ENCODE measurements at regions not wholly inside any gene's neighbourhood (a gene's known extent, or its start where the extent isn't known, plus 50 kb on each side); places are given as distances from the start of the nearest gene placed in this dataset.

DNA sequence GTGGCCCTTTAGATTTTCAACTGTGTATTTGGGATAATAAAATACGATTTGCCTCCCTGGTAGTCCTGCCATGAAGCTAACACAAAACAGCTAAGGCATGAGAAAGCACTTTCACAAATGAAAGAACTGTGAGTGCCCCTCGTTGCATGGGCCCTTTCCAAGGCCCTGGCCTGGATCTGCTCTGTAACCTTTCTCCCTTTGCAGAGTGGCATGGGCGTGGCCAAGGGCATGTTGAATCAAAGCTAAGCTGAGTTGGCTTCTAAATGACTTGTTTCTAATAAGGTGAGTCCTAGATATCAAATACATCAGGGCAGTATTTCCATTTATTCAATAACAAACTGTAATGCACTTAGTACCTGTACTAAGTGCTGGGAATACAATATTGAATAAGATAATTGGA lies 78.7 kb upstream of the PTPN3 start:
- H3K4me2 ChIP-seq (ENCODE audit: insufficient read depth, low read length), result no peak overlapping the region
- no peak overlapping the region for H3K4me3 ChIP-seq (ENCODE audit: insufficient read depth, low read length)
- no peaks in the 10 kb centered on the region for H3K4me1 ChIP-seq (ENCODE audit: insufficient read depth, low read length)
- H4K20me1 ChIP-seq (ENCODE audit: insufficient read depth, low read length), result no peaks in the 10 kb centered on the region
- H3K36me3 ChIP-seq (ENCODE audit: insufficient read depth, low read length), result no peaks in the 10 kb centered on the region
- DNase-seq (ENCODE audit: insufficient read length, low spot score, missing footprints), result no peak
- peaks cover 3% of the 10 kb centered on the region for H3K27me3 ChIP-seq (ENCODE audit: insufficient read depth, low read length)
- H3K79me2 ChIP-seq (ENCODE audit: insufficient read depth, low read length), result no peaks in the 10 kb centered on the region
- no peaks in the 10 kb centered on the region for H3K9me3 ChIP-seq (ENCODE audit: low read depth, low read length)
- H2AFZ ChIP-seq (ENCODE audit: low read length), result no peak overlapping the region
- H3K27ac ChIP-seq (ENCODE audit: low read depth, low read length), result no peak overlapping the region
- TF ChIP-seq, protein P1, sequence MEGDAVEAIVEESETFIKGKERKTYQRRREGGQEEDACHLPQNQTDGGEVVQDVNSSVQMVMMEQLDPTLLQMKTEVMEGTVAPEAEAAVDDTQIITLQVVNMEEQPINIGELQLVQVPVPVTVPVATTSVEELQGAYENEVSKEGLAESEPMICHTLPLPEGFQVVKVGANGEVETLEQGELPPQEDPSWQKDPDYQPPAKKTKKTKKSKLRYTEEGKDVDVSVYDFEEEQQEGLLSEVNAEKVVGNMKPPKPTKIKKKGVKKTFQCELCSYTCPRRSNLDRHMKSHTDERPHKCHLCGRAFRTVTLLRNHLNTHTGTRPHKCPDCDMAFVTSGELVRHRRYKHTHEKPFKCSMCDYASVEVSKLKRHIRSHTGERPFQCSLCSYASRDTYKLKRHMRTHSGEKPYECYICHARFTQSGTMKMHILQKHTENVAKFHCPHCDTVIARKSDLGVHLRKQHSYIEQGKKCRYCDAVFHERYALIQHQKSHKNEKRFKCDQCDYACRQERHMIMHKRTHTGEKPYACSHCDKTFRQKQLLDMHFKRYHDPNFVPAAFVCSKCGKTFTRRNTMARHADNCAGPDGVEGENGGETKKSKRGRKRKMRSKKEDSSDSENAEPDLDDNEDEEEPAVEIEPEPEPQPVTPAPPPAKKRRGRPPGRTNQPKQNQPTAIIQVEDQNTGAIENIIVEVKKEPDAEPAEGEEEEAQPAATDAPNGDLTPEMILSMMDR (IDR thresholded peaks at IDR 0.05; ENCODE audit: extremely low read depth, low read depth, low read length), result no peak

DNA sequence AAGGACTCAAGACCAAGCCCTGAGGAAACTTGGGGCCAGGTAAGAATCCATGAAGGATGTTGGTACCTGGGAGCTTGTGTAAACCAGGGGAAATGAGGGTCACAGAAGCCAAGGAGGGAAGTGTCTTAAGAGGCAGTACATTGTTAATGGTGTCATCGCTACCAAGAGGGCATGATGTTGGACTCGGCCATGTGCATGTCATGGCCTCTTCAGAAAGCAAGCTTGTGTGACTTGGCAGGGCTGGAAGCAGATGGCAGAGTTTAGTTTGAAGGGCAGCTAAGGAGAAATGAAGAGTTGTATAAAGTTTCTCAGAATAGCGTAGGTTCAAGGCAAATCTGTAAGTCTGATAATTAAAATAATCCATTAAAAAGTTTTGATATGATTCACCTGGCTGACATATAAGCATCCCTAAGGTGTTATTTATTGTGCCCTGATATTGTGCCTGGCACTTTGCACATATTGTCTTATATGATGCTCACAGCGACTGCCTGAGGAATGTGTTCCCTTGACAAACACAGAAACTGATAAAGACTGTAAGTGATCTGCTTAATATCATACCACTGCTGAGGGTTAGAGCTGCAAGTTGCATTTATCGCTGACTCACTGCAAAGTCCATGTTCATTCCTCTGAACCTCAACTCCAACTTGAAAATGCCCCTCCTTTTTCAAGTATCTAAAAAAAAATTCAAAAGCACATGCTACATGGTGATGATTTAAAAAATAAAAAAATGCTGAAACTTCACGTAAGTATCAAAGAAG lies 81.3 kb upstream of the PTPN3 start:
- Histone ChIP-seq H2AFZ (ENCODE audit: low read length) (no peak overlapping the region), H4K20me1 (ENCODE audit: insufficient read depth, low read length) (no peaks in the 10 kb centered on the region), H3K4me1 (ENCODE audit: insufficient read depth, low read length) (no peaks in the 10 kb centered on the region), H3K4me2 (ENCODE audit: insufficient read depth, low read length) (no peak overlapping the region), H3K4me3 (ENCODE audit: insufficient read depth, low read length) (no peak overlapping the region), H3K36me3 (ENCODE audit: insufficient read depth, low read length) (no peaks in the 10 kb centered on the region), H3K27ac (ENCODE audit: low read depth, low read length) (no peak overlapping the region), H3K79me2 (ENCODE audit: insufficient read depth, low read length) (no peaks in the 10 kb centered on the region), H3K9me3 (ENCODE audit: low read depth, low read length) (no peaks in the 10 kb centered on the region), H3K27me3 (ENCODE audit: insufficient read depth, low read length) (no peaks in the 10 kb centered on the region)
- TF ChIP-seq, protein P1 (IDR thresholded peaks at IDR 0.05; ENCODE audit: extremely low read depth, low read depth, low read length), result no peak
- peak; percentile 21 for DNase-seq (ENCODE audit: insufficient read length, low spot score, missing footprints)

DNA sequence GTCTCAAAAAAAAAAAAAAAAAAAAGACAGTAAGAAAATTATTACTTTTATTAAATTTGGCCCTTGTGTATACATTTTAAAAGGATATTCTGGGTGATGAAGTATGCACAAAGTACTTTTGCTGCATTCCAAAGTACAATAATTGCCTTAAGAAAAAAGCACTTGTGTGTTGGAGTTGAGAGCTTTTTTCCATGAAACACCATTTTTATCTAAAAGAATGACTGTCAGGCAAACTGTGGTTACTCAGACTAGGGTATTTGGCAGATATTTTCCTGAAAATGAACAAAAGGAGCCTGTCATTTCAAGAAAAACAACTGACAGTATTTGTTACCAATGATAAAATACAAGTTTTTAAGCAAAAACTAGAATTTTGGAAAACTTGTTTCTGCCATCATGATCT lies 84.3 kb upstream of the PTPN3 start:
- peaks cover 21% of the 10 kb centered on the region for H3K27me3 ChIP-seq (ENCODE audit: insufficient read depth, low read length)
- H3K9me3 ChIP-seq (ENCODE audit: low read depth, low read length), result no peaks in the 10 kb centered on the region
- H3K79me2 ChIP-seq (ENCODE audit: insufficient read depth, low read length), result no peaks in the 10 kb centered on the region
- TF ChIP-seq, protein P1 (IDR thresholded peaks at IDR 0.05; ENCODE audit: extremely low read depth, low read depth, low read length), result no peak
- no peak overlapping the region for H2AFZ ChIP-seq (ENCODE audit: low read length)
- no peak overlapping the region for H3K4me2 ChIP-seq (ENCODE audit: insufficient read depth, low read length)
- no peaks in the 10 kb centered on the region for H4K20me1 ChIP-seq (ENCODE audit: insufficient read depth, low read length)
- H3K27ac ChIP-seq (ENCODE audit: low read depth, low read length), result no peak overlapping the region
- H3K4me1 ChIP-seq (ENCODE audit: insufficient read depth, low read length), result no peaks in the 10 kb centered on the region
- DNase-seq (ENCODE audit: insufficient read length, low spot score, missing footprints), result no peak
- H3K36me3 ChIP-seq (ENCODE audit: insufficient read depth, low read length), result no peaks in the 10 kb centered on the region
- H3K4me3 ChIP-seq (ENCODE audit: insufficient read depth, low read length), result no peak overlapping the region

DNA sequence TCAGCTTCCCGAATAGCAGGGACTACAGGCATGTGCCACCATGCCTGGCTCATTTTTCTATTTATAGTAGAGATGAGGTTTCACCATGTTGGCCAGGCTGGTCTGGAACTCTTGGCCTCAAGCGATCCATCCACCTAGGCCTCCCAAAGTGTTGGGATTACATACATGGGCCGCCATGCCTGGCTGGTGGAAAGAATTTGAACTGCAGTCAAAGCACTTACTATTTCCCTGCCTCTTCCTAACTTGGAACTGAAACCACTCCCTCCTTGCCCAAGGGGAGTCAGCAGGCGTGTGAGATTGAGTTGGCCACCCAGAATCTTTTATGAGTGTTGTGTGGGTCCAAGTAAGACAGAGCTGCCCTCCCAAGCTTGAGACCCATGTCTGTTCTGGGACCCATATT lies 86.1 kb upstream of the PTPN3 start:
- Histone ChIP-seq H3K79me2 (ENCODE audit: insufficient read depth, low read length) (no peaks in the 10 kb centered on the region), H2AFZ (ENCODE audit: low read length) (no peak overlapping the region), H3K27ac (ENCODE audit: low read depth, low read length) (no peak overlapping the region), H3K4me2 (ENCODE audit: insufficient read depth, low read length) (no peak overlapping the region), H3K36me3 (ENCODE audit: insufficient read depth, low read length) (no peaks in the 10 kb centered on the region), H3K4me1 (ENCODE audit: insufficient read depth, low read length) (no peaks in the 10 kb centered on the region), H3K27me3 (ENCODE audit: insufficient read depth, low read length) (peaks cover 34% of the 10 kb centered on the region), H3K9me3 (ENCODE audit: low read depth, low read length) (no peaks in the 10 kb centered on the region), H4K20me1 (ENCODE audit: insufficient read depth, low read length) (no peaks in the 10 kb centered on the region), H3K4me3 (ENCODE audit: insufficient read depth, low read length) (no peak overlapping the region)
- DNase-seq (ENCODE audit: insufficient read length, low spot score, missing footprints), result no peak
- TF ChIP-seq, protein P1 (IDR thresholded peaks at IDR 0.05; ENCODE audit: extremely low read depth, low read depth, low read length), result no peak

All from osteoblast (primary cell).